GM12878 (cell line): ENCODE measurements at regions not wholly inside any gene's neighbourhood (a gene's known extent, or its start where the extent isn't known, plus 50 kb on each side); places are given as distances from the start of the nearest gene placed in this dataset.

ENCODE experiments used
- ATAC-seq: fragments of 200-7000 bp; cut with Tn5 transposase; 3 replicates; pipeline ENCODE4 v1.9.1; 2020; ENCODE audit warnings: mild to moderate bottlenecking, moderate library complexity
- BruUV-seq: library from RNA; stranded (reverse); fragments of 400-500 nt; replicated peaks from 2 replicates; lab custom pipeline; 2021; lab: Mats Ljungman, UMichigan
- CTCF ChIA-PET: fragments of 300-600 bp; sonication (Branson Sonifier 250); formaldehyde crosslinking; extraction: SDS; loops from one replicate; lab custom pipeline; 2021; ENCODE audit warnings: inconsistent platforms; lab: Yijun Ruan, JAX
- POLR2A ChIA-PET: fragments of 350-600 bp; formaldehyde crosslinking; extraction: SDS; loops from one replicate; lab custom pipeline; 2021; ENCODE audit warnings: inconsistent platforms; lab: Charles Lee
- RAD21 ChIA-PET: fragments of 300-600 bp; sonication (Branson Sonifier 250); formaldehyde crosslinking; loops from one replicate; lab custom pipeline; 2023; ENCODE audit warnings: antibody characterized with exemption; ENCODE audit not compliant: unreplicated experiment; lab: Charles Lee
- SMC1A ChIA-PET: fragments of 300-600 bp; sonication (Branson Sonifier 250); formaldehyde crosslinking; loops from one replicate; lab custom pipeline; 2023; ENCODE audit not compliant: unreplicated experiment, uncharacterized antibody; lab: Charles Lee
- DNase-seq: peaks from one replicate; pipeline ENCODE4 v3.0.0-alpha.2; 2011; ENCODE audit warnings: low read depth, low spot score
- FAIRE-seq: peaks from 3 replicates; lab custom pipeline; 2011; peaks lifted over from hg19 to GRCh38; lab: Jason Lieb, UNC
- H2AFZ ChIP-seq: 2 replicates; pipeline ENCODE4 v1.6.0; 2011; ENCODE audit warnings: low read depth, low read length, control low read depth; ENCODE audit not compliant: control insufficient read depth
- H3K27ac ChIP-seq: 2 replicates; pipeline ENCODE4 v1.5.1; 2011; ENCODE audit warnings: control low read depth; ENCODE audit not compliant: control insufficient read depth, insufficient read depth
- H3K27me3 ChIP-seq, 2 experiments: replicated peaks in 1 of 2; 2 replicates each; pipeline versions ENCODE4 v1.6.0 to v1.6.1; 2011; ENCODE audit warnings: low read length in 1 of 2; ENCODE audit not compliant: control insufficient read depth in 2 of 2, insufficient read depth in 2 of 2
- H3K36me3 ChIP-seq, 2 experiments: 2 replicates each; pipeline ENCODE4 v1.5.1; 2011; ENCODE audit warnings: low read length in 1 of 2; ENCODE audit not compliant: control insufficient read depth in 2 of 2, insufficient read depth in 2 of 2
- H3K4me1 ChIP-seq: 2 replicates; pipeline ENCODE4 v1.6.1; 2011; ENCODE audit warnings: mild to moderate bottlenecking, low read length, moderate library complexity, mixed read lengths; ENCODE audit not compliant: control insufficient read depth, insufficient read depth
- H3K4me2 ChIP-seq: 2 replicates; pipeline ENCODE4 v1.6.0; 2011; ENCODE audit warnings: control low read depth; ENCODE audit not compliant: control insufficient read depth, insufficient read depth
- H3K4me3 ChIP-seq: fragments of 200-600 bp; sonication (generic); 2 replicates; pipeline ENCODE4 v1.5.1; 2016
- H3K79me2 ChIP-seq: 2 replicates; pipeline ENCODE4 v1.6.0; 2011; ENCODE audit warnings: low read length; ENCODE audit not compliant: control insufficient read depth, insufficient read depth
- H3K9ac ChIP-seq: 2 replicates; pipeline ENCODE4 v1.8.0; 2011; ENCODE audit warnings: low read length, control low read depth, mixed read lengths; ENCODE audit not compliant: control insufficient read depth, insufficient read depth
- H3K9me3 ChIP-seq: replicated peaks from 3 replicates; pipeline ENCODE4 v1.5.1; 2011; ENCODE audit warnings: mild to moderate bottlenecking, low read length; ENCODE audit not compliant: control insufficient read depth, insufficient read depth
- H4K20me1 ChIP-seq: 2 replicates; pipeline ENCODE4 v1.6.0; 2011; ENCODE audit not compliant: control insufficient read depth, insufficient read depth
- ATF7 ChIP-seq: fragments of 450-650 bp; IDR thresholded peaks from 2 replicates; pipeline ENCODE4 v1.6.1; 2016; ENCODE audit warnings: low read depth, mild to moderate bottlenecking
- ESRRA ChIP-seq: IDR thresholded peaks from 2 replicates; pipeline ENCODE4 v1.6.1; 2012; ENCODE audit warnings: mild to moderate bottlenecking, low read length, improper control_type of control experiment
- IRF4 ChIP-seq: IDR thresholded peaks from 2 replicates; pipeline ENCODE4 v1.6.1; 2011; ENCODE audit warnings: low read depth, low read length
- MTA3 ChIP-seq: IDR thresholded peaks from 2 replicates; pipeline ENCODE4 v1.6.1; 2012; ENCODE audit warnings: low read length, inconsistent platforms, borderline replicate concordance
- NR2C1 ChIP-seq: fragments of 450-650 bp; IDR thresholded peaks from 2 replicates; pipeline ENCODE4 v1.6.1; 2017; ENCODE audit warnings: antibody characterized with exemption, mild to moderate bottlenecking, moderate library complexity
- NRF1 ChIP-seq: conservative IDR thresholded peaks from 2 replicates; pipeline ENCODE4 v1.6.1; 2011; ENCODE audit warnings: mild to moderate bottlenecking, low read depth, low read length, improper control_type of control experiment
- SUPT20H ChIP-seq: IDR thresholded peaks from 2 replicates; pipeline ENCODE4 v1.6.1; 2011; ENCODE audit warnings: low read depth, mild to moderate bottlenecking, low read length, moderate library complexity, borderline replicate concordance; ENCODE audit not compliant: control insufficient read depth
- SUZ12 ChIP-seq: fragments of 200-600 bp; sonication (generic); IDR thresholded peaks from one replicate; pipeline ENCODE4 v1.6.1; 2018; ENCODE audit warnings: antibody characterized with exemption, mild to moderate bottlenecking; ENCODE audit not compliant: unreplicated experiment
- TARDBP ChIP-seq: IDR thresholded peaks from 2 replicates; pipeline ENCODE4 v1.6.1; 2016; ENCODE audit warnings: borderline replicate concordance
- TBL1XR1 ChIP-seq: IDR thresholded peaks from 2 replicates; pipeline ENCODE4 v1.6.1; 2012; ENCODE audit warnings: low read depth, low read length, improper control_type of control experiment
- WGBS: methylation state at CpG from one replicate; pipeline ENCODE4 v1.1.6; 2016; ENCODE audit warnings: low lambda C conversion rate; ENCODE audit not compliant: insufficient replicate concordance, insufficient coverage; ENCODE audit errors: missing lambda C conversion rate; 5-methylcytosine and 5-hydroxymethylcytosine counted together
- in situ Hi-C: fragments of 300-500 bp; cut with MboI; formaldehyde crosslinking; loops from 9 replicates; pipeline ENCODE4 v1.14.3; 2018; ENCODE audit warnings: mixed read lengths
- intact Hi-C: fragments of 100-400 bp; cut with micrococcal nuclease; formaldehyde crosslinking; loops from one replicate; pipeline ENCODE4 v1.14.2; 2022; ENCODE audit not compliant: unreplicated experiment
- TF ChIP-seq, protein P1 (sequence below): fragments of 450-650 bp; IDR thresholded peaks from 2 replicates; pipeline ENCODE4 v1.6.1; 2016; ENCODE audit warnings: mild to moderate bottlenecking
- TF ChIP-seq, protein P2 (sequence below): fragments of 450-650 bp; IDR thresholded peaks from 2 replicates; pipeline ENCODE4 v1.6.1; 2017; ENCODE audit warnings: mild to moderate bottlenecking
- TF ChIP-seq, protein P3 (sequence below): IDR thresholded peaks from 2 replicates; pipeline ENCODE4 v1.6.1; 2011; ENCODE audit warnings: borderline replicate concordance, low read depth, mild to moderate bottlenecking, moderate library complexity, low read length; ENCODE audit not compliant: insufficient read depth, poor library complexity, severe bottlenecking

DNA sequence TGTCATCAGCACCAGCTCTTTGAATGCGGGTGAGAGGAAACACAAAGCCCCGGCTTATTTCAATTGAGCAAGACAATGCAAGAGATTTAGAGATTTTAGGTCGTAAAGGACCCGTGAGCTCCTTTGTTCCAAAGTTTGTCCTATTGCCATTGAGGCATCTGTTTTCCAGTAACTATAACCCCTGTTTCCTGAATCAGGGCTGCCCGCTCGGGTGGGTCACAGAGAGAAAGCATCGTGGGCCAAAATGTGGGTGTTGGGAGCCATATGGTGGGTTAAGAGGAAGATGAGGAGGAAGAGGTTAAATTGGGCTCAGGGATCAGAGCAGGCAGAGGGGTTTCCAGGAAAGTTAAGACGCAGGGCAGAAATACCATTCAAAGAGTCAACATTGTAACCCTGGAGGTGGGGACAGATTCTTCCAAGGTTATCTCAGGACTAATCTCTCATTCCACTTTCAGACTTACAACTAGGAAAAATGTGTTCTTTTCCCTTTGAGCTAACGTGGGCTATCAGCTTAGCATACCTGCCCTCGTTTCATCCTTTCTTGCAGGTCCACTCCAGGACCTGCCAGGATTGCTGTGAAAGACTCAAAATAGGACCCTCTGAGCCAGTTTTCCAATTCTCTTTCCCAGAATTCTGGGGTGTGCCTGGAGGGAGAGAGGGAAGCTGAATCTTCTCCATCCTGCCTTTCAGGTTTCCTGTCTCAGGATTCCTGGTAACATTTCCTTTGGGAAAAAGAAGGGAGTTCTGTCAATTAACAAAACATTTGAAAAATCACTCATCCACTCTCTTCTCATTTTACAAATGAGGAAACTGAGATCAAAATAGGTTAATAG is 95.5 kb upstream of the TAF11L2 start (continued):
- no peak for TF ChIP-seq ATF7

DNA sequence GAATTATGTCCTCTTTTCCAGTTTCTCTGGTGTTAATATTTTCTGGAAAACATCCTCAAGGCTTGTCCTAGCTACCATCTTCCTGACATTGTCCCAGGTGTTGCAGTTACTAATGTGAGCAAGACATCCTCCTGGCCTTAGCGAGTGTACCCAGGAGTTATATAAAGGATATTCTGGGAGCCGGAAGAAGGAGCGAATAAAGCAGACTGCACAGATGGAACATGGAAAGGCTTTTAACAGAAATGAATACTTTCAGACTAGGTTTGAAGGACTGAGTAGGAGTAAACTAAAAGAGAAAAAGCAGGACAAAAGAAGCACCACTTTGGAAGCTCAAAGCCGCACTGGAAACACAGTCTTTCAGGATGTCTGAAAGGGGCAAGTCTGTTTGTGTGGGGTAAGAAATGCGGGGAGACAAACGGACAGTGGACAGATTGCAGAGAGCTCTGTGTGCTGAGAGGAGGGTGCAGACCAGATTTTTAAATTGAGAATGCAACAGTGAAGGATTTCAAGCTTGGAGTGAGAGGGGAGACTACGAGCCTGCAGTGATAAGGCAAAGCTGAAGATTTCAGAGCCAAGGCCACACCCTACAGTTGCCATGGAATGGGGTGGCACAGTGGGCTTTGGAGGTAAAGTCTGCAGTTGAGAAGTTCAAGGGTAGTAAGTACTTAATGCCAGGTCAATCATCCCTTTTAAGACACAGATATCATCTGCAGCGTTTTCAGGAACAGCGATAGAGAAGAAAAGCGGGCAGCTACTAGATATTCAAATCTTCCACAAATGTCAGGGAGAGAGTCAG is 94.1 kb upstream of the TAF11L2 start:
- DNase-seq (no peak), ATAC-seq (no peak), FAIRE-seq (no peak)
- Histone ChIP-seq H3K4me2 (no peak overlapping the region), H3K9ac (no peak overlapping the region), H3K36me3 (no peaks in the 10 kb centered on the region), H3K9me3 (no peaks in the 10 kb centered on the region), H3K79me2 (no peaks in the 10 kb centered on the region), H2AFZ (no peak overlapping the region), H3K4me3 (no peak overlapping the region), H3K27ac (no peak overlapping the region), H3K27me3 (no peaks in the 10 kb centered on the region), H3K4me1 (no peaks in the 10 kb centered on the region), H4K20me1 (no peaks in the 10 kb centered on the region)
- SMC1A ChIA-PET, result interaction anchor here (0.6 to 1.2 kb wide), 2 partner anchors 24 to 188 kb away, joined by 3 read pairs; no protein-coding TSS in a partner anchor
- RAD21 ChIA-PET, result interaction anchor here (0.8 to 0.9 kb wide), 2 partner anchors 187 to 188 kb away, joined by 3 to 4 read pairs; partner anchors contain the start of gene BASP1
- POLR2A ChIA-PET, result no interaction called here
- no TSS peak for BruUV-seq
- in situ Hi-C loops (no loop called here), intact Hi-C loops (no loop called here)
- CTCF ChIA-PET, result interaction anchor here (0.6 to 1.0 kb wide), 2 partner anchors 11 to 420 kb away, joined by 3 read pairs; no protein-coding TSS in a partner anchor
- 58% methylated on average over 10 of the region's 10 CpGs for WGBS
- TF ChIP-seq SUPT20H, result no peak
- no peak for TF ChIP-seq ATF7
- no peak for TF ChIP-seq TARDBP
- TF ChIP-seq SUZ12, result no peak
- TF ChIP-seq MTA3, result no peak
- no peak for TF ChIP-seq TBL1XR1
- TF ChIP-seq, protein P1, sequence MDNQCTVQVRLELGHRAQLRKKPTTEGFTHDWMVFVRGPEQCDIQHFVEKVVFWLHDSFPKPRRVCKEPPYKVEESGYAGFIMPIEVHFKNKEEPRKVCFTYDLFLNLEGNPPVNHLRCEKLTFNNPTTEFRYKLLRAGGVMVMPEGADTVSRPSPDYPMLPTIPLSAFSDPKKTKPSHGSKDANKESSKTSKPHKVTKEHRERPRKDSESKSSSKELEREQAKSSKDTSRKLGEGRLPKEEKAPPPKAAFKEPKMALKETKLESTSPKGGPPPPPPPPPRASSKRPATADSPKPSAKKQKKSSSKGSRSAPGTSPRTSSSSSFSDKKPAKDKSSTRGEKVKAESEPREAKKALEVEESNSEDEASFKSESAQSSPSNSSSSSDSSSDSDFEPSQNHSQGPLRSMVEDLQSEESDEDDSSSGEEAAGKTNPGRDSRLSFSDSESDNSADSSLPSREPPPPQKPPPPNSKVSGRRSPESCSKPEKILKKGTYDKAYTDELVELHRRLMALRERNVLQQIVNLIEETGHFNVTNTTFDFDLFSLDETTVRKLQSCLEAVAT, result no peak
- TF ChIP-seq, protein P2, sequence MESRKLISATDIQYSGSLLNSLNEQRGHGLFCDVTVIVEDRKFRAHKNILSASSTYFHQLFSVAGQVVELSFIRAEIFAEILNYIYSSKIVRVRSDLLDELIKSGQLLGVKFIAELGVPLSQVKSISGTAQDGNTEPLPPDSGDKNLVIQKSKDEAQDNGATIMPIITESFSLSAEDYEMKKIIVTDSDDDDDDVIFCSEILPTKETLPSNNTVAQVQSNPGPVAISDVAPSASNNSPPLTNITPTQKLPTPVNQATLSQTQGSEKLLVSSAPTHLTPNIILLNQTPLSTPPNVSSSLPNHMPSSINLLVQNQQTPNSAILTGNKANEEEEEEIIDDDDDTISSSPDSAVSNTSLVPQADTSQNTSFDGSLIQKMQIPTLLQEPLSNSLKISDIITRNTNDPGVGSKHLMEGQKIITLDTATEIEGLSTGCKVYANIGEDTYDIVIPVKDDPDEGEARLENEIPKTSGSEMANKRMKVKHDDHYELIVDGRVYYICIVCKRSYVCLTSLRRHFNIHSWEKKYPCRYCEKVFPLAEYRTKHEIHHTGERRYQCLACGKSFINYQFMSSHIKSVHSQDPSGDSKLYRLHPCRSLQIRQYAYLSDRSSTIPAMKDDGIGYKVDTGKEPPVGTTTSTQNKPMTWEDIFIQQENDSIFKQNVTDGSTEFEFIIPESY, result no peak
- no peak for TF ChIP-seq IRF4
- no peak for TF ChIP-seq ESRRA
- no peak for TF ChIP-seq NRF1
- TF ChIP-seq NR2C1, result no peak
- TF ChIP-seq, protein P3, sequence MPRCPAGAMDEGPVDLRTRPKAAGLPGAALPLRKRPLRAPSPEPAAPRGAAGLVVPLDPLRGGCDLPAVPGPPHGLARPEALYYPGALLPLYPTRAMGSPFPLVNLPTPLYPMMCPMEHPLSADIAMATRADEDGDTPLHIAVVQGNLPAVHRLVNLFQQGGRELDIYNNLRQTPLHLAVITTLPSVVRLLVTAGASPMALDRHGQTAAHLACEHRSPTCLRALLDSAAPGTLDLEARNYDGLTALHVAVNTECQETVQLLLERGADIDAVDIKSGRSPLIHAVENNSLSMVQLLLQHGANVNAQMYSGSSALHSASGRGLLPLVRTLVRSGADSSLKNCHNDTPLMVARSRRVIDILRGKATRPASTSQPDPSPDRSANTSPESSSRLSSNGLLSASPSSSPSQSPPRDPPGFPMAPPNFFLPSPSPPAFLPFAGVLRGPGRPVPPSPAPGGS, result no peak
